ENCODE measurements at regions not wholly inside any gene's neighbourhood (a gene's known extent, or its start where the extent isn't known, plus 50 kb on each side); places are given as distances from the start of the nearest gene placed in this dataset.

- DNase-seq (ENCODE audit: low read depth in 2 of 2, low spot score in 1 of 2), result no peak
Observed at GRCh38 chr2:217182926-217183325, 323.1 kb upstream of the TNP1 start.

- no peak for DNase-seq (ENCODE audit: low read depth in 2 of 2, low spot score in 1 of 2)
Observed at GRCh38 chr2:217181512-217181911, 321.6 kb upstream of the TNP1 start.

- DNase-seq (ENCODE audit: low read depth in 2 of 2, low spot score in 1 of 2), result no peak
Observed at GRCh38 chr2:217179854-217180253, 320.0 kb upstream of the TNP1 start.

GRCh38 chr2:217178341-217178740 is 318.5 kb upstream of the TNP1 start:
- DNase-seq (ENCODE audit: low read depth in 2 of 2, low spot score in 1 of 2), result no peak

- no peak for DNase-seq (ENCODE audit: low read depth in 2 of 2, low spot score in 1 of 2)
Observed at GRCh38 chr2:217177720-217178119, 317.9 kb upstream of the TNP1 start.

- DNase-seq (ENCODE audit: low read depth in 2 of 2, low spot score in 1 of 2), result no peak
Observed at GRCh38 chr2:217171874-217172273, 312.0 kb upstream of the TNP1 start.

GRCh38 chr2:217168496-217168895 is 308.6 kb upstream of the TNP1 start:
- no peak for DNase-seq (ENCODE audit: low read depth in 2 of 2, low spot score in 1 of 2)

GRCh38 chr2:217167531-217167930 is 307.7 kb upstream of the TNP1 start:
- no peak for DNase-seq (ENCODE audit: low read depth in 2 of 2, low spot score in 1 of 2)

GRCh38 chr2:217166241-217166850 is 306.5 kb upstream of the TNP1 start:
- DNase-seq (ENCODE audit: low read depth in 2 of 2, low spot score in 1 of 2), result no peak

GRCh38 chr2:217165547-217165946 is 305.7 kb upstream of the TNP1 start:
- DNase-seq (ENCODE audit: low read depth in 2 of 2, low spot score in 1 of 2), result no peak

- DNase-seq (ENCODE audit: low read depth in 2 of 2, low spot score in 1 of 2), result no peak
Observed at GRCh38 chr2:217163987-217164386, 304.1 kb upstream of the TNP1 start.

- DNase-seq (ENCODE audit: low read depth in 2 of 2, low spot score in 1 of 2), result no peak
Observed at GRCh38 chr2:217162533-217162932, 302.7 kb upstream of the TNP1 start.

- DNase-seq (ENCODE audit: low read depth in 2 of 2, low spot score in 1 of 2), result no peak
Observed at GRCh38 chr2:217160978-217161973, 301.4 kb upstream of the TNP1 start.

- DNase-seq (ENCODE audit: low read depth in 2 of 2, low spot score in 1 of 2), result no peak
Observed at GRCh38 chr2:217160103-217160743, 300.4 kb upstream of the TNP1 start.

- DNase-seq (ENCODE audit: low read depth in 2 of 2, low spot score in 1 of 2), result no peak
Observed at GRCh38 chr2:217158928-217159327, 299.1 kb upstream of the TNP1 start.

- DNase-seq (ENCODE audit: low read depth in 2 of 2, low spot score in 1 of 2), result no peak
Observed at GRCh38 chr2:217157581-217157980, 297.7 kb upstream of the TNP1 start.

GRCh38 chr2:217156801-217157200 is 296.9 kb upstream of the TNP1 start:
- no peak for DNase-seq (ENCODE audit: low read depth in 2 of 2, low spot score in 1 of 2)

GRCh38 chr2:217154923-217155322 is 295.1 kb upstream of the TNP1 start:
- DNase-seq (ENCODE audit: low read depth in 2 of 2, low spot score in 1 of 2), result no peak

- no peak for DNase-seq (ENCODE audit: low read depth in 2 of 2, low spot score in 1 of 2)
Observed at GRCh38 chr2:217153510-217153909, 293.6 kb upstream of the TNP1 start.

- DNase-seq (ENCODE audit: low read depth in 2 of 2, low spot score in 1 of 2), result no peak
Observed at GRCh38 chr2:217152831-217153230, 293.0 kb upstream of the TNP1 start.

- no peak for DNase-seq (ENCODE audit: low read depth in 2 of 2, low spot score in 1 of 2)
Observed at GRCh38 chr2:217151509-217152206, 291.8 kb upstream of the TNP1 start.

Measured in stimulated activated CD8-positive, alpha-beta memory T cell treated with anti-CD3 and anti-CD28 coated beads, Interleukin-4, amount 100 ng/mL, for 1 hour (primary cell).